Keratinocyte (primary cell): ENCODE measurements at regions not wholly inside any gene's neighbourhood (a gene's known extent, or its start where the extent isn't known, plus 50 kb on each side); places are given as distances from the start of the nearest gene placed in this dataset.

Experiments
- DNase-seq: peaks from one replicate; pipeline ENCODE4 v3.0.0-alpha.2; 2011; ENCODE audit warnings: low read depth, missing footprints, low spot score
- FAIRE-seq: peaks from 2 replicates; lab custom pipeline; 2011; peaks lifted over from hg19 to GRCh38; lab: Jason Lieb, UNC
- H2AFZ ChIP-seq: 2 replicates; pipeline ENCODE4 v1.6.0; 2012; ENCODE audit warnings: low read length, control low read depth, inconsistent platforms; ENCODE audit not compliant: control insufficient read depth
- H3K27ac ChIP-seq: 2 replicates; pipeline ENCODE4 v1.5.1; 2011; ENCODE audit warnings: low read length; ENCODE audit not compliant: control insufficient read depth, insufficient read depth
- H3K27me3 ChIP-seq: 3 replicates; pipeline ENCODE4 v1.6.0; 2011; ENCODE audit warnings: low read length; ENCODE audit not compliant: control insufficient read depth, insufficient read depth; ENCODE audit errors: extremely low read depth
- H3K36me3 ChIP-seq, 2 experiments: 2 replicates in 1 of 2; 3 replicates in 1 of 2; pipeline ENCODE4 v1.5.1; 2011; ENCODE audit warnings: low read length in 2 of 2, mild to moderate bottlenecking in 1 of 2; ENCODE audit not compliant: control insufficient read depth in 2 of 2, insufficient read depth in 2 of 2; ENCODE audit errors: extremely low read depth in 1 of 2
- H3K4me1 ChIP-seq: 3 replicates; pipeline ENCODE4 v1.5.1; 2011; ENCODE audit warnings: low read length; ENCODE audit not compliant: control insufficient read depth, insufficient read depth; ENCODE audit errors: extremely low read depth
- H3K4me2 ChIP-seq: 3 replicates; pipeline ENCODE4 v1.6.0; 2011; ENCODE audit warnings: low read depth, low read length; ENCODE audit not compliant: control insufficient read depth, insufficient read depth; ENCODE audit errors: extremely low read depth
- H3K4me3 ChIP-seq, 3 experiments: fragments of 200-600 bp in 1 of 3; sonication (generic) in 1 of 3; 2 replicates in 2 of 3; 3 replicates in 1 of 3; pipeline ENCODE4 v1.5.1; 2011 to 2016; ENCODE audit warnings: low read length in 3 of 3, mild to moderate bottlenecking in 3 of 3, control low read depth in 2 of 3, inconsistent platforms in 1 of 3, low read depth in 1 of 3, mixed read lengths in 1 of 3, mixed run types in 1 of 3, moderate library complexity in 1 of 3; ENCODE audit not compliant: control insufficient read depth in 2 of 3, insufficient read depth in 2 of 3; ENCODE audit errors: extremely low read depth in 1 of 3
- H3K79me2 ChIP-seq: 2 replicates; pipeline ENCODE4 v1.6.0; 2012; ENCODE audit warnings: low read length; ENCODE audit not compliant: control insufficient read depth, insufficient read depth
- H3K9ac ChIP-seq: 3 replicates; pipeline ENCODE4 v1.6.0; 2011; ENCODE audit warnings: low read length; ENCODE audit not compliant: control insufficient read depth, insufficient read depth; ENCODE audit errors: extremely low read depth
- H3K9me1 ChIP-seq: 3 replicates; pipeline ENCODE4 v1.6.0; 2011; ENCODE audit warnings: low read length; ENCODE audit not compliant: control insufficient read depth, insufficient read depth; ENCODE audit errors: extremely low read depth
- H3K9me3 ChIP-seq: 2 replicates; pipeline ENCODE4 v1.5.1; 2012; ENCODE audit warnings: low read depth, low read length; ENCODE audit not compliant: control insufficient read depth
- H4K20me1 ChIP-seq: 3 replicates; pipeline ENCODE4 v1.6.0; 2011; ENCODE audit warnings: low read length; ENCODE audit not compliant: control insufficient read depth, insufficient read depth; ENCODE audit errors: extremely low read depth
- EZH2 ChIP-seq: IDR thresholded peaks from one replicate; pipeline ENCODE4 v1.6.1; 2012; ENCODE audit warnings: inconsistent platforms, mild to moderate bottlenecking, low read length, moderate library complexity
- dilution Hi-C: fragments of 300-500 bp; cut with MboI; formaldehyde crosslinking; loops from one replicate; pipeline ENCODE4 v1.7.0; 2020; ENCODE audit warnings: low sequenced_read_pairs; ENCODE audit not compliant: extremely low pct_ligation_motif_present
- TF ChIP-seq, protein P1 (sequence below), 3 experiments: IDR thresholded peaks in 1 of 3; conservative IDR thresholded peaks in 1 of 3; optimal IDR thresholded peaks in 1 of 3; 2 replicates in 2 of 3; 3 replicates in 1 of 3; pipeline versions ENCODE3 to v1.5.1; 2011; ENCODE audit warnings: low read length in 3 of 3, mild to moderate bottlenecking in 3 of 3, moderate library complexity in 2 of 3, control low read depth in 1 of 3, inconsistent platforms in 1 of 3; ENCODE audit not compliant: insufficient read depth in 2 of 3; ENCODE audit errors: extremely low read depth in 1 of 3

- Histone ChIP-seq H3K9ac (no peak overlapping the region), H2AFZ (no peak overlapping the region), H3K27ac (no peak overlapping the region), H3K4me3 (no peak overlapping the region), H3K36me3 (no peaks in the 10 kb centered on the region), H3K4me1 (no peaks in the 10 kb centered on the region), H3K9me3 (no peaks in the 10 kb centered on the region), H3K79me2 (no peaks in the 10 kb centered on the region), H3K4me2 (no peak overlapping the region), H3K27me3 (no peaks in the 10 kb centered on the region), H3K9me1 (no peaks in the 10 kb centered on the region), H4K20me1 (no peaks in the 10 kb centered on the region)
- TF ChIP-seq EZH2 = no peak
- TF ChIP-seq, protein P1, sequence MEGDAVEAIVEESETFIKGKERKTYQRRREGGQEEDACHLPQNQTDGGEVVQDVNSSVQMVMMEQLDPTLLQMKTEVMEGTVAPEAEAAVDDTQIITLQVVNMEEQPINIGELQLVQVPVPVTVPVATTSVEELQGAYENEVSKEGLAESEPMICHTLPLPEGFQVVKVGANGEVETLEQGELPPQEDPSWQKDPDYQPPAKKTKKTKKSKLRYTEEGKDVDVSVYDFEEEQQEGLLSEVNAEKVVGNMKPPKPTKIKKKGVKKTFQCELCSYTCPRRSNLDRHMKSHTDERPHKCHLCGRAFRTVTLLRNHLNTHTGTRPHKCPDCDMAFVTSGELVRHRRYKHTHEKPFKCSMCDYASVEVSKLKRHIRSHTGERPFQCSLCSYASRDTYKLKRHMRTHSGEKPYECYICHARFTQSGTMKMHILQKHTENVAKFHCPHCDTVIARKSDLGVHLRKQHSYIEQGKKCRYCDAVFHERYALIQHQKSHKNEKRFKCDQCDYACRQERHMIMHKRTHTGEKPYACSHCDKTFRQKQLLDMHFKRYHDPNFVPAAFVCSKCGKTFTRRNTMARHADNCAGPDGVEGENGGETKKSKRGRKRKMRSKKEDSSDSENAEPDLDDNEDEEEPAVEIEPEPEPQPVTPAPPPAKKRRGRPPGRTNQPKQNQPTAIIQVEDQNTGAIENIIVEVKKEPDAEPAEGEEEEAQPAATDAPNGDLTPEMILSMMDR (optimal IDR thresholded peaks at IDR 0.05 in 1 of 3, IDR thresholded peaks at IDR 0.05 in 1 of 3, conservative IDR thresholded peaks at IDR 0.05 in 1 of 3; ENCODE audit: extremely low read depth in 1 of 3, insufficient read depth in 2 of 3, low read length in 3 of 3) = no peak
- FAIRE-seq = no peak
- DNase-seq = no peak
- dilution Hi-C loops = no loop called here
Observed at GRCh38 chr17:14756479-14756878, 455.6 kb downstream of the HS3ST3B1 start.

GRCh38 chr17:14755002-14755401 is 454.1 kb downstream of the HS3ST3B1 start:
- FAIRE-seq (no peak), DNase-seq (no peak)
- Histone ChIP-seq H4K20me1 (no peaks in the 10 kb centered on the region), H3K9me3 (no peaks in the 10 kb centered on the region), H3K9me1 (no peaks in the 10 kb centered on the region), H3K27me3 (no peaks in the 10 kb centered on the region), H3K79me2 (no peaks in the 10 kb centered on the region), H3K4me3 (no peak overlapping the region), H3K4me2 (no peak overlapping the region), H3K36me3 (no peaks in the 10 kb centered on the region), H3K4me1 (no peaks in the 10 kb centered on the region), H3K27ac (no peak overlapping the region), H2AFZ (no peak overlapping the region), H3K9ac (no peak overlapping the region)
- no peak for TF ChIP-seq EZH2
- TF ChIP-seq, protein P1 (optimal IDR thresholded peaks at IDR 0.05 in 1 of 3, IDR thresholded peaks at IDR 0.05 in 1 of 3, conservative IDR thresholded peaks at IDR 0.05 in 1 of 3; ENCODE audit: extremely low read depth in 1 of 3, insufficient read depth in 2 of 3, low read length in 3 of 3) = no peak
- dilution Hi-C loops = no loop called here
